GM10266 (cell line): ENCODE measurements at regions not wholly inside any gene's neighbourhood (a gene's known extent, or its start where the extent isn't known, plus 50 kb on each side); places are given as distances from the start of the nearest gene placed in this dataset.

Source experiments
- DNase-seq: peaks from one replicate; pipeline ENCODE4 v3.0.0; 2012; ENCODE audit errors: extremely low spot score
- CTCF ChIP-seq: IDR thresholded peaks from 2 replicates; pipeline ENCODE4 v1.5.1; 2012; ENCODE audit warnings: mild to moderate bottlenecking, low read depth; ENCODE audit not compliant: control insufficient read depth, insufficient read depth; ENCODE audit errors: missing control alignments

- no peak for TF ChIP-seq CTCF
- no peak for DNase-seq
Observed at GRCh38 chr4:159677521-159677920, 574.6 kb downstream of the RAPGEF2 start.

GRCh38 chr4:159682996-159683395, 580.1 kb downstream of the RAPGEF2 start:
- no peak for TF ChIP-seq CTCF
- no peak for DNase-seq

- TF ChIP-seq CTCF: no peak
- no peak for DNase-seq
Observed at GRCh38 chr4:159684061-159684460, 581.2 kb downstream of the RAPGEF2 start.

GRCh38 chr4:159685340-159686092, 582.6 kb downstream of the RAPGEF2 start:
- DNase-seq: no peak
- no peak for TF ChIP-seq CTCF

GRCh38 chr4:159689526-159689925, 586.6 kb downstream of the RAPGEF2 start:
- TF ChIP-seq CTCF: no peak
- no peak for DNase-seq

- no peak for TF ChIP-seq CTCF
- DNase-seq: no peak
Observed at GRCh38 chr4:159697322-159698283, 594.7 kb downstream of the RAPGEF2 start.

- no peak for TF ChIP-seq CTCF
- no peak for DNase-seq
Observed at GRCh38 chr4:159698336-159698735, 595.5 kb downstream of the RAPGEF2 start.
